ENCODE measurements at regions not wholly inside any gene's neighbourhood (a gene's known extent, or its start where the extent isn't known, plus 50 kb on each side); places are given as distances from the start of the nearest gene placed in this dataset.

DNA sequence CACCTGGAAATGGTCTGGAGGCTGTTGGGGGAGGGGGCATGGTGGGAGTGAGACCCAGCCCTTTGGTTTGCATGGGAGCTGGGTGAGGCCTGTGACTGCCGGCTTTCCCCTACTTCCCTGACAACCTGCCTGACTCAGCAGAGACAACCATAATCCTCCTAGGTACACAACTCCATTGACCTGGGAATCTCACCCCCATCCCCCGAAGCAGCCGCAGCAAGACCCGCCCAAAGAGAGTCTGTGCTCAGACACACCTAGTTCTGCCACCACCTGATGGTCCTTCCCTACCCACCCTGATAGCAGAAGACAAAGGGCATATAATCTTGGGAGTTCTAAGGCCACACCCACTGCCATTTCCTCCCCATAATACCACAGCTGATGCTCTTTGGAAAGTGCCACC lies 168.6 kb downstream of the GIPC2 start:
- TF ChIP-seq, protein P1, sequence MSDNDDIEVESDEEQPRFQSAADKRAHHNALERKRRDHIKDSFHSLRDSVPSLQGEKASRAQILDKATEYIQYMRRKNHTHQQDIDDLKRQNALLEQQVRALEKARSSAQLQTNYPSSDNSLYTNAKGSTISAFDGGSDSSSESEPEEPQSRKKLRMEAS (IDR thresholded peaks at IDR 0.05): no peak
- TF ChIP-seq, protein P2, sequence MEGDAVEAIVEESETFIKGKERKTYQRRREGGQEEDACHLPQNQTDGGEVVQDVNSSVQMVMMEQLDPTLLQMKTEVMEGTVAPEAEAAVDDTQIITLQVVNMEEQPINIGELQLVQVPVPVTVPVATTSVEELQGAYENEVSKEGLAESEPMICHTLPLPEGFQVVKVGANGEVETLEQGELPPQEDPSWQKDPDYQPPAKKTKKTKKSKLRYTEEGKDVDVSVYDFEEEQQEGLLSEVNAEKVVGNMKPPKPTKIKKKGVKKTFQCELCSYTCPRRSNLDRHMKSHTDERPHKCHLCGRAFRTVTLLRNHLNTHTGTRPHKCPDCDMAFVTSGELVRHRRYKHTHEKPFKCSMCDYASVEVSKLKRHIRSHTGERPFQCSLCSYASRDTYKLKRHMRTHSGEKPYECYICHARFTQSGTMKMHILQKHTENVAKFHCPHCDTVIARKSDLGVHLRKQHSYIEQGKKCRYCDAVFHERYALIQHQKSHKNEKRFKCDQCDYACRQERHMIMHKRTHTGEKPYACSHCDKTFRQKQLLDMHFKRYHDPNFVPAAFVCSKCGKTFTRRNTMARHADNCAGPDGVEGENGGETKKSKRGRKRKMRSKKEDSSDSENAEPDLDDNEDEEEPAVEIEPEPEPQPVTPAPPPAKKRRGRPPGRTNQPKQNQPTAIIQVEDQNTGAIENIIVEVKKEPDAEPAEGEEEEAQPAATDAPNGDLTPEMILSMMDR (IDR thresholded peaks at IDR 0.05 in 2 of 3, conservative IDR thresholded peaks at IDR 0.05 in 1 of 3; ENCODE audit: borderline replicate concordance in 1 of 3, insufficient read depth in 1 of 3, low read depth in 2 of 3, low read length in 2 of 3): no peak
- TF ChIP-seq POLR2A (IDR thresholded peaks at IDR 0.05; ENCODE audit: borderline replicate concordance, extremely low read depth, insufficient read depth, insufficient read length): no peak
- TF ChIP-seq JUND (IDR thresholded peaks at IDR 0.05): no peak
- TF ChIP-seq EZH2 (IDR thresholded peaks at IDR 0.05): no peak
- no peak for TF ChIP-seq EZH2phosphoT487 (IDR thresholded peaks at IDR 0.05; ENCODE audit: borderline replicate concordance)
- TF ChIP-seq EGR1 (IDR thresholded peaks at IDR 0.05; ENCODE audit: low read depth): no peak
- TF ChIP-seq CEBPB (IDR thresholded peaks at IDR 0.05; ENCODE audit: low read depth): no peak
- TF ChIP-seq RAD21 (IDR thresholded peaks at IDR 0.05; ENCODE audit: low read depth): no peak
- TF ChIP-seq, protein P3, sequence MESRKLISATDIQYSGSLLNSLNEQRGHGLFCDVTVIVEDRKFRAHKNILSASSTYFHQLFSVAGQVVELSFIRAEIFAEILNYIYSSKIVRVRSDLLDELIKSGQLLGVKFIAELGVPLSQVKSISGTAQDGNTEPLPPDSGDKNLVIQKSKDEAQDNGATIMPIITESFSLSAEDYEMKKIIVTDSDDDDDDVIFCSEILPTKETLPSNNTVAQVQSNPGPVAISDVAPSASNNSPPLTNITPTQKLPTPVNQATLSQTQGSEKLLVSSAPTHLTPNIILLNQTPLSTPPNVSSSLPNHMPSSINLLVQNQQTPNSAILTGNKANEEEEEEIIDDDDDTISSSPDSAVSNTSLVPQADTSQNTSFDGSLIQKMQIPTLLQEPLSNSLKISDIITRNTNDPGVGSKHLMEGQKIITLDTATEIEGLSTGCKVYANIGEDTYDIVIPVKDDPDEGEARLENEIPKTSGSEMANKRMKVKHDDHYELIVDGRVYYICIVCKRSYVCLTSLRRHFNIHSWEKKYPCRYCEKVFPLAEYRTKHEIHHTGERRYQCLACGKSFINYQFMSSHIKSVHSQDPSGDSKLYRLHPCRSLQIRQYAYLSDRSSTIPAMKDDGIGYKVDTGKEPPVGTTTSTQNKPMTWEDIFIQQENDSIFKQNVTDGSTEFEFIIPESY (IDR thresholded peaks at IDR 0.05; ENCODE audit: extremely low read depth, insufficient replicate concordance, low read length): no peak

All from HCT116 (cell line).